ENCODE measurements at regions not wholly inside any gene's neighbourhood (a gene's known extent, or its start where the extent isn't known, plus 50 kb on each side); places are given as distances from the start of the nearest gene placed in this dataset.
"Not testable (repeated sequence)": the region's sequence is repeated elsewhere in the genome, so short reads cannot be mapped to it uniquely, and the experiment has no call there.

DNA sequence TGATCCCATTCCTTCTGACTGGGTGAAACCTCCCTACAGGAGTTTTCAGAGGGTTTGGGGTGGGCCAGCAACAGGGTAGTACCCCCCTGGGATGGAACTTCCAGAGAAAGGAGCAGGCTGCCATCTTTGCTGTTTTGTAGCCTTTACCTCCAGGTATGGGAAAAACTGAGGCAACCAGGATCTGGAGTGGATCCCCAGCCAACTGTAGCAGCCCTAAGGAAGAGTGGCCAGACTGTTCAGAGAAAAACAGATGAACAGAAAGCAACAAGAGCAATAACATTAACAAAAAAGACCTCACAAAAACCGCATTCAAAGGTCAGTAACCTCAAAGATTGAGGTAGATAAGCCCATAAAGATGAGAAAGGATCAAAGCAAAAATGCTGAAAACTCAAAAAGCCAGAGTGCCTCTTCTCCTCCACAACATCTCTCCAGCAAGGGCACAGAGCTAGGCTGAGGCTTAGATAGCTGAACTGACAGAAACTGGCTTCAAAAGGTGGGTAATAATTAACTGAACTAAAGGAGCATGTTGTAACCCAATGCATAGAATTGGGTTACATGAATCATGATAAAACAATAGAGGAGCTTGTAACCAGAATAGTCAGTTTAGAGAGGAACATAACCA is 1288.6 kb upstream of the CNTN5 start:
- DNase-seq, result no peak

DNA sequence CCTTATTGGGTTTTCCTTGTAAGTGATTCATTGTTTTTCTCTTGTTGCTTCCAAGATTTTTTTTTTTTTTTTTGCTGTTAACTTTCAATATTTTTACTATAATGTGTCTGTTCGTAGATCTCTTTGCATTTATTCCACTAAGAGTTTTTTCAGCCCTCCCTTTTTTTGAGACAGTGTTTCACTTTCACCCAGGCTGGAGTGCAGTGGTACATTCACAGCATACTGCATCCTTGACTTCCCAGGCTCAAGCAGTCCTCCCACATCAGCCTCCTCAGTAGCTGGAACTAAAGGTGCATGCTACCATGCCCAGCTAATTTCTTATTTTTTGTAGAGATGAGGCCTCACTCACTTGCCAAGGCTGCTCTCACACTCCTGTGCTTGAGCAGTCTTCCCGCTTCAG is 1282.0 kb upstream of the CNTN5 start:
- DNase-seq, result no peak

GRCh38 chr11:97739932-97740800 is 1280.6 kb upstream of the CNTN5 start:
- no peak for DNase-seq

- DNase-seq, result no peak
These were observed 1280.0 kb upstream of the CNTN5 start for GRCh38 chr11:97740801-97741151.

DNA sequence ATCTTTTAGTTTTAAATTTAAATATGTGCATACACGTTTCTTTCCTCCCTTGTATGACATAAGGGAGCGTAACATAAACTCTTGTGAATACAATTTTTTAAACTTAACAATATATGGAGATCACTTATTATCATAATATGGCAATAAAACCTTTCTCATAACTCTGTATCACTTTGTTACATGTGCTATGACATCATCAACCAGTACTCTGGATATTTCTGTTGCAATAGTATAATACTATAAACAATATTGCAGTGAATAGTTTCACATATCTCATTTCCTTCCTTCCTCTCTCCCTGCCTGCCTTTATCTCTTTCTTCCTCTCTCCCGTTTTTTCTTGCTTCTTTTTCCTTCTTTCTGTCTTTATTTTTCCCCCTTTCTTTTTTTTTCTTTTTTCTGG is 1278.0 kb upstream of the CNTN5 start:
- no peak for DNase-seq

DNA sequence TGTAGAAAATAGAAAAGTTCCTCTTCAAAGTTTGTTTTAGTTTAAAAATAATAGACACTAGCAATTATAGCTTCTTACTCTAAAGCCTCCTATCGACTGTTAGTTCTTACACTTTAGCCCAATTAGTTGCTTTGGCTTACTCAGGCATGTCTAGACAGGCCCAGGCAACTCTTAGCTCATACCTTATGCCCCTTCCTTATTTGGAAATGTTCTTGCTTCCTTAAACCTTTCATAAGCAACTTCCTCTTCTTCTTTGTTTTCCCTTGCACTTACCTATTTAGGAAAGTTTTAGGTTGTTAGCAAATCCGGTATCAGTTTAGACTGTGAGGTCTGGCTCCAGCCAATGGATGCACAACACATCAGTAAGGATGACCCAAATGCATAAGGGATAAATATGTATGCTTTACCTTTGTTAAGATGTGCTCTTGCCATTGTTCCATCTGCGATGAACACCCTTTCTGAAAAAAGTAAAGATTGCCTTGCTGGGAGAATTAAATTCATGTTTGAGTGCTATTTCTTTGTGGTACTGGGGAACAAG is 1277.5 kb upstream of the CNTN5 start:
- no peak for DNase-seq

GRCh38 chr11:97745515-97746050 is 1275.2 kb upstream of the CNTN5 start:
- DNase-seq, result no peak

DNA sequence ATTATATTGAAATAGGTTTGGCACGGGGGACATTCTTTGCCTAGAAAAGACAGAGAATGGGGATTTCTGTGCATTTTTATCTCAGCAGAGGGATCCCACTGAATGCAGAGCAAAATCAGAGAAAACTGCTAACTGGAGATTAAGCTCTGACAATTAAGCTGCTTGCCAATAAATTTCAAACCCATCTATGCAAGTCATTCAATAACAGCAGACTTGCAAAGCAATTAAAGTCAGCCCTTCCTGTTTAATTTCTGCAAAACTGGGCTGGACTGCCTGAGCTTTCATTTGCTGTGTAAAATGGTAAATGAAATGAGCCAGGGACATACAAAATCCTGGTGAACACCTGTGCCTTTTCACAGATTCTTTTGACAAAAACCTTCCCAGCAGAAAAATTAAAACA is 1273.9 kb upstream of the CNTN5 start:
- DNase-seq, result no peak

DNA sequence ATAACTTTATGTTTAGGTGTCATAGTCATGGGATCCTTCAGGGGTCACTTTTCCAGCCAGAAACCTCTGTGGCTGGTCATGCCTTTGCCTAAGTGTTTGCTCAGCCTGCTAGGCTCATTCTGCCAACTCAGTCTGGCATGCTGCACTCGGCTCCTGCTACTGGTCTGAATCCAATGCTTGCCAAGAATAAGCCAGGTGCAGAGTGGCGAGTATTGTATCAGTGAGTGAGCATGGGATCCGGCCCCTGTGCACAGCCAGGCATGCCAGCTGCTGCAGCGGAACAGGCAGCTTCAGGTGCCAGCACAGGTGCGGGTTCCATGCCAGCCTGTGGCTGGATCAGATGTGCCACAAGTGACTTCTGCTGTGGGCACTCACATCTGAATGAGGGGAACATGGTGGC is 1269.3 kb upstream of the CNTN5 start:
- DNase-seq, result no peak

GRCh38 chr11:97751952-97752351 is 1268.8 kb upstream of the CNTN5 start:
- no peak for DNase-seq

DNA sequence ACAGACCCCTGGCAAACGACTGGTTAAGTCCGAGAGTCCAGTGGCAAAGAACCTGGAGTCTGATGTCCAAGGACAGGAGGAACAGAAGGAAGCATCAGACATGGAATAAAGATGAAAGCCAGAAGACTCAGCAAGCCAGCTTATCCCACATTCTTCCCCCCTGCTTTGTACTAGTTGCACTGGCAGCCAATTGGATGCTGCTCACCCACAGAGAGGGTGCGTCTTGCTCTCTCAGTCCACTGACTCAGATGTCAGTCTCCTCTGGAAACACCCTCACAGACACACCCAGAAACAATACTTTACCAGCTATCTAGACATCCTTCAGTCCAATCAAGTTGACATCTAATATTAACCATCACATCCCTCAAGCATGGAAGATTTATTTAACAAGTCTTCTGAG is 1265.8 kb upstream of the CNTN5 start:
- DNase-seq, result no peak

DNA sequence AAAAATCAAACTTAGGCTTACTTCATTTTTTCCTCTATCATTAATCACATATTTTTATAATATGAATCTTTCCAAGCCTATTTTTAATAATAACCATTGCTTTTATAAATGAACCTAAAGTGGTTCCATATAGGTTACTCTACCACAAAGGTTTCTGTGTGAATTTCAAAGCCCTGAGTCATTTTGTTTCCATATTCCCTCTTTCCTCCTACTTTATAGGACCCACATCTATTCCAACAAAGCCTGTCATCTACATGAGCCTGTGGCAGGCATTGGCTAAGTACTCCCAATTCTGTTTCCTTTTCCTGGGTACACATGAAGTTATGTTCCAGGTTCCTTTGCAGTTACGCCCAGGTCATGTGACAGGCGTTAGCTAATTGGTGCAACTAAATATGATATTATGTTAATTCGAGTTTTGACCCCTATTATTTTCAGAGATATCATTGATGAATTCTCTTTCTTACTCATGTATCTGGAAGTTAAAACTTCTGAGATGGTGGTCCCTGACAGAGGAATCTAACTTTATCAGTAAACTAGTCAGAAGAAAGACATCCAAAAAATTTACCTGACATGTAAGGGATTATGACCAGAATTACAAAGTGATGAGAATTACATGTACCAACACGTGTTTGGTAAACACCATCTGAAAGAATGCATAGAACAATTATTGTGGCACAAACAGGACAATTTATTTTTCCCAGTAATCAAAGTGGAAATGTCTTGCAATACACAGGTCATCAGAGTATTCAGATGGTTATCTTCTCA is 1264.0 kb upstream of the CNTN5 start:
- no peak for DNase-seq

DNA sequence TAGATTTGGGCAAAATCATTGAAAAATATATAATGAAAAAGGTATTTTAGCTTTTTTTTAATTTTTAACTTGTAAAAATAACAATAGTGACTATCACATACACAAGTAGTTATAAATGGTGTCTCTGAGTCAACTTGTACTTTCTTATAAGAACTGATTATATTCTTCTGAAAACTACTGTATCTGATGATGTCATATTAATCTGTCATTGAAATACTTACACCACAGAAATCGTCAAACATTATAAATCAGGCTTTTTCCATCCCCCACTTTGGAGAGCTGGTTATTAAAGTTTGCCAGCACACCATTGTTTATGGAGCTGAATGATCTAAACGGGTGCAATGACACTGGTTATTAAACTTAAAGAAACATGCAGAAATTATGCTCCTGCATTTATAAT is 1259.6 kb upstream of the CNTN5 start:
- no peak for DNase-seq

DNA sequence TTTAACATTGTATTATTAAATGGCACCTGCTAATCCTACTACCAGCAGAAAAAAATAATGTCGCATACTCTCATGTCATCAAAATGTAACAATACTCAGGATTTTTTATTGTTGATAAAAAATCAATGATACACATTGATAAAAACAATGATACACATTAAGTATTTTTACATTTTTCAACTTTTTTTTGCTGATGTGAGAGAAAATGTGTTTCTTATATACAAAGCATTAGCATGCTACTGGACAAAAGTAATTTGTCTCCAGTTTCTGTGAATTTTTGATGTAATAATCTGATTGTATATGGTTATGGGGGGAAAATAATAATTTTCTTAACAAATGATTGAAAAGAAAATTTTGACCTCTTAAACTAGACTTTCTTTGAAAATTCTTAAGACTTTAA is 1256.6 kb upstream of the CNTN5 start:
- no peak for DNase-seq

DNA sequence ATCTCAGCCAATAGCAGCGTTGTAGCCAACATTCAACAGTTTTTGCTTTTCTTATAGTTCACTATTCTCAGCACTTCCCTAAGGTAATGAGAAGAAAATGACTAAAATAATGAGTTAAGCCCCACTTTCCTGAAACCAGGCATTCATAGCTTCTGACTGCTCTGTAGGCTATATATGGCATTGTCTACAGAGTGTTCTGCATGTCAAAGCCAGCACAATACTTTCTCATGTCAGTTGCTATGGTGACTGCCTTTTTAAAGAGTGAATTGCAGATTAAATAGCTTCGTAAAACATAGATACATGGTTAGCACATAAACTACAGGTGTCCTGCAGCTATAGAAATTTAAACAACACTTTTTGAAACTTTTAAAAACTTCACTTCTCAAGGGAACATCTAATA is 1256.1 kb upstream of the CNTN5 start:
- no peak for DNase-seq

DNA sequence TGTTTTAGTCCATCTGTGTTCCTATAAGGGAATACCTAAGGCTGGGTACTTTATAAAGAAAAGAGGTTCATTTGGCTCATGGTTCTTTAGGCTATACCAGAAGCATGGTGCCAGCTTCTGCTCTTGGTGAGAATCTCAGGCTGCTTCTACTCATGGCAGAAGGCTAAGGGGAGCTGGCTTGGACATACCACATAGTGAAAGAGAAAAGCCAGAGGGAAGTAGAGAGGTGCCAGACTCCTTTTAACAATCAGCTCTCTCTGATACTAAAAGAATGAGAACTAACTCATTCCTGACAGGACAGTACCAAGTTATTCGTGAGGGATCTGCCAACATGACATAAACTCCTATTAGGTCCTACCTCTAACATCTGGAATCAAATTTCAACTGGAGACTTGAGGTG is 1250.2 kb upstream of the CNTN5 start:
- no peak for DNase-seq

- no peak for DNase-seq
These were observed 1248.0 kb upstream of the CNTN5 start for GRCh38 chr11:97772705-97773104.

DNA sequence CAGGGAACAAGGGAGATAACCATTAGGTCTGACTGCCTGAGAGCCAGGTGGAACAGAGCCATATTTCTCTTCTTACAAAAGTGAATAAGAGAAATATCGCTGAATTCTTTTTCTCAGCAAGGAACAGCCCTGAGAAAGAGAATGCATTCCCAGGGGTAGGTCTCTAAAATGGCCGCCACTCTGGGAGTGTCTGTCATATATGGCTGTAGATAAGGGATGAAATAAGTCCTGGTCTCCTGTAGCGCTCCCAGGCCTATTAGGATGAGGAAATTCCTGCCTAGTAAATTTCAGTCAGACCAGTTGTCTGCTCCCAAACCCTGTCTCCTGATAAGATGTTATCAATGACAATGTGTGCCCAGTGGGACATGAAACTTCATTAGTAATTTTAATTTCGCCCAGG is 1236.4 kb upstream of the CNTN5 start:
- DNase-seq, result not testable (repeated sequence)

DNA sequence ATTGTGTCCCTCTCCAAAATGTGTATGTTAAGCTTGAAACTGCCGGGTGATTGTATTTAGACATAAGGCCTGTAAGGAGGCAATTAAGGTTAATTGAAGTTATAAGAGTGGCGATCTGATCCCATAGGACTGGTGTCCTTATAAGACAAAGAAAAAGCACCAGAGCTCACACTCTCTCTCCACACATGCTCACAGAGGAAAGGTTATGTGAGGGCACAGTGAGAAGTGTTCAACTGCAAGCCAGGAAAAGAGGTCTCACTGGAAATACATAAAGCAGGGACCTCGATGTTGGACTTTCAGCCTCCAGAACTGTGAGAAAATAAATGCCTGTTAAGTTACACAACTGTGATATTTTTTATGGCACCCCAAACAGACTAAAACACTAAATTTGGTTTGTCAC is 1233.8 kb upstream of the CNTN5 start:
- DNase-seq, result no peak

DNA sequence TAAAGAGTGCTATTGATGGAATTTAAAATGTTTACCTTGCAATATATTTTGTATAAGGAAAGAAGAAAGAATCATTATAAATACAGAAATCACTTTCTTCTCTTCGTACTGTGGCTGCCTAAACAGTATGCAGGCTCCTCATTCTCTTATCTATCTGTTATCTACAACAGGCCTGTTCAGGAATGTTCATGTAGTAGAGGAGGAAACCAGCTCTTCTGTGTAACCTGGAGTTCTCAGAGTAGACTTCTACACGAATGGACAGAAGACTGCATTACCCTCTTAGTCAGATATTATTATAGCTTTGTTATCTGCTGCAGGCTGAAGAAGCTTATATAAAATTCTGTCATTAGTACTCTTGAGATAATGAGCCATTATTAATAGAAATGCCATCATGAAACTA is 1225.9 kb upstream of the CNTN5 start:
- DNase-seq, result no peak

DNA sequence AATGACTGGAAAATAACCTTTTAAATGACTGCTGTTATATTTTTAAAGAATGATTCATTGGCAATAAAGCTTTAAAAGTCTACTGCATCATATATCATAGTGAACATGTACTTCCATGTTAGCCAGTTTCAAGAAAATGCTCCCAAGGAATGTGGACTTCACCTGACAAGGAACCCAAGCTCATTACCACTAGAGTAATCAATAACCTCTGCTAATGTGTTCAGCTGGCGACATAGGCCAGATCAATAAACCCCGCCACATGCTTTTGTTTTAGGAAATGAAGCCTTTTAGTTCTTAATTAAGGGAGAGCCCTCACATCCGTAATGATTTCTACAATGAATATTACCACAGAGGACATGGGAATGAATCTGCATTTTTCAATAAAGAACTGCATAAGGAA is 1219.9 kb upstream of the CNTN5 start:
- no peak for DNase-seq

GRCh38 chr11:97814325-97814959 is 1206.3 kb upstream of the CNTN5 start:
- no peak for DNase-seq

DNA sequence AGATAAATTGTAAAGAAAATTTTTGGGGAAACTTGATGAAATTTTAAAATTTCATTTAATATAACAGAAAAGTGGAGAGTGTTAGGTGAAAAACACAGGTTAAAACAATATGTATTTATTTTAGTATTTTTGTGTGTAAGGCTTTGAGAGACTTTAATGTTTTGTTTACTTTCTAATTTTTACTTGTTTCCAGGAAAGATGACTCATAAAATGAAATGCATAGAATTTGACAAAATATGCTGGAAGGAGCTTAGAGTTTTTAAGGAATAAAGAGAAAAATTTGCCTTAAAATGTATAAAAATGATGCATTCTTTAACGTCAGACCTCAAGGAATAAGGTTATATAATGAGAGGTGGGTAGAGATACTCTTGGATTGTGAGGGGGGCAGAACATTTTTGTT is 1205.1 kb upstream of the CNTN5 start:
- DNase-seq, result no peak
